ENCODE measurements at regions not wholly inside any gene's neighbourhood (a gene's known extent, or its start where the extent isn't known, plus 50 kb on each side); places are given as distances from the start of the nearest gene placed in this dataset.

- Mint-ChIP-seq H3K36me3 (ENCODE audit: low read depth) (no peaks in the 10 kb centered on the region), H3K4me1 (peaks cover 6% of the 10 kb centered on the region), H3K27me3 (ENCODE audit: low read depth, poor library complexity) (no peaks in the 10 kb centered on the region), H3K9me3 (no peaks in the 10 kb centered on the region), H3K4me3 (no peak overlapping the region), H3K27ac (no peak overlapping the region)
- no peak for TF ChIP-seq CTCF (IDR thresholded peaks at IDR 0.05)
- DNase-seq: no peak
Observed at GRCh38 chr6:117191009-117191408, 74.3 kb upstream of the VGLL2 start.

- H3K4me3 Mint-ChIP-seq: no peak overlapping the region
- H3K27ac Mint-ChIP-seq: no peak overlapping the region
- no peak for TF ChIP-seq CTCF (IDR thresholded peaks at IDR 0.05)
- H3K9me3 Mint-ChIP-seq: no peaks in the 10 kb centered on the region
- no peak for DNase-seq
- peaks cover 8% of the 10 kb centered on the region for H3K4me1 Mint-ChIP-seq
- H3K27me3 Mint-ChIP-seq (ENCODE audit: low read depth, poor library complexity): no peaks in the 10 kb centered on the region
- H3K36me3 Mint-ChIP-seq (ENCODE audit: low read depth): no peaks in the 10 kb centered on the region
Observed at GRCh38 chr6:117191448-117191847, 73.9 kb upstream of the VGLL2 start.

DNA sequence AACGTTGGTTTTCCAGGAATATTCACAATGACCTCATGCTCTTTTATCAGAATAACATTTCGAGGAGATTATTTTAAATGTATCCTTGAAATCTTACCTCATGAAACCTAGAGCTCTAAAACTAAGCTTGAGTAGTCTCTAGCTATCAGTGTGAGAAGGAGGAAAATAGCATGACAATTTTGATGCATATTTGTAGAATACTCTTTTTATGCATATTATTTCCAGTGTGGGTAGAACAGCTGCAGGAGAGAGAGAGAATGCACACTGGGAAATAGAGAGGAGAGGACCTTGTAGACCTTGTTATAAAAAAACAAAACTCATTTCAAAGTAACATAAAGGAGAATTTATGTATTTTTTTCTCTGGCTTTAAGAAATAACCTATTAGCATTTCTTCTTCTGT, 71.1 kb upstream of the VGLL2 start:
- Mint-ChIP-seq H3K27ac (no peak overlapping the region), H3K9me3 (no peaks in the 10 kb centered on the region), H3K4me1 (peaks cover 8% of the 10 kb centered on the region), H3K4me3 (no peak overlapping the region), H3K27me3 (ENCODE audit: low read depth, poor library complexity) (no peaks in the 10 kb centered on the region), H3K36me3 (ENCODE audit: low read depth) (no peaks in the 10 kb centered on the region)
- no peak for DNase-seq
- TF ChIP-seq CTCF (IDR thresholded peaks at IDR 0.05): no peak

DNA sequence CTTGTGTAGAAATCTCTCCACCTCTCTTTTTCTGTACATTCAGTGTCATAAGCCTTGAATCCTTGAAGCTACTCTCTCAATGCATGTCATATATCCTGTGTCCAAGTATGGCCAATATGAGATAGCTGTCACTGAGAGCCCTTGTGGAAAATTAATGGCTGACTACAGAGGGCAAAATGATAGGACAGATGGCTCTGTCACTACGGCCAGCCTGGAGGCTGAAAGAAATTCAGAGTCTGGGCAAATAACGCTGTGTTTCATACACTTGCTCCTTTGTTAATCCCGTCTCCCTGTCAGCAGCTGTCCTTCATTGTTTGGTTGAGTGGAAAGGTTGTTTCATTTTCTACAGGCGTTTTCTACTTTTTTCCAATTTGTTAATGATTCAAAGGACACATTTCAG, 70.4 kb upstream of the VGLL2 start:
- H3K9me3 Mint-ChIP-seq: no peaks in the 10 kb centered on the region
- peaks cover 8% of the 10 kb centered on the region for H3K4me1 Mint-ChIP-seq
- no peak for TF ChIP-seq CTCF (IDR thresholded peaks at IDR 0.05)
- H3K27ac Mint-ChIP-seq: no peak overlapping the region
- H3K27me3 Mint-ChIP-seq (ENCODE audit: low read depth, poor library complexity): no peaks in the 10 kb centered on the region
- no peak overlapping the region for H3K4me3 Mint-ChIP-seq
- no peaks in the 10 kb centered on the region for H3K36me3 Mint-ChIP-seq (ENCODE audit: low read depth)
- no peak for DNase-seq

GRCh38 chr6:117195728-117196127, 69.6 kb upstream of the VGLL2 start:
- DNase-seq: no peak
- no peaks in the 10 kb centered on the region for H3K9me3 Mint-ChIP-seq
- no peaks in the 10 kb centered on the region for H3K36me3 Mint-ChIP-seq (ENCODE audit: low read depth)
- peaks cover 8% of the 10 kb centered on the region for H3K4me1 Mint-ChIP-seq
- TF ChIP-seq CTCF (IDR thresholded peaks at IDR 0.05): no peak
- no peaks in the 10 kb centered on the region for H3K27me3 Mint-ChIP-seq (ENCODE audit: low read depth, poor library complexity)
- H3K4me3 Mint-ChIP-seq: no peak overlapping the region
- no peak overlapping the region for H3K27ac Mint-ChIP-seq

DNA sequence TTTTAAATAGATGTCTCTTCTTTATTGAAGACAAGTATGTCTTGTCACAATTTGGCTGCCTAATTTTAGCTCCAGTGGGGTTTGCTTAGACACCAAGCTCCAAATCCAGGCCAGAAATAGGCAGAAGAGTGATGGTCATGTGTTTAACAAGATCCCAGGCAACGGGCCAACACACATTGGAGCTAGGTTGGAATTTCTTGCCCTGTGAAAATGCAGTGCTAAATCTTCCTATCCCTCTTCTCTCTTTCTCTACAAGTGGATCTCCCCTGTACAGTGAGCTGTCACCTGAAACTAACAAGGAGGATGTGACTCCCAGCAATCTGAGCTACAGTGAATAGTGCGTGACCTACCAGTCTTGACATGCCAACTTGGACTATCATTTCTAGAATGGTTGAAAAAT, 65.3 kb upstream of the VGLL2 start:
- Mint-ChIP-seq H3K4me3 (no peak overlapping the region), H3K9me3 (no peaks in the 10 kb centered on the region), H3K36me3 (ENCODE audit: low read depth) (no peaks in the 10 kb centered on the region), H3K27me3 (ENCODE audit: low read depth, poor library complexity) (peaks cover 4% of the 10 kb centered on the region), H3K27ac (no peak overlapping the region), H3K4me1 (peaks cover 8% of the 10 kb centered on the region)
- TF ChIP-seq CTCF (IDR thresholded peaks at IDR 0.05): no peak
- no peak for DNase-seq
